Astrocyte (in vitro differentiated cells and primary cell): ENCODE measurements at regions not wholly inside any gene's neighbourhood (a gene's known extent, or its start where the extent isn't known, plus 50 kb on each side); places are given as distances from the start of the nearest gene placed in this dataset.
"Not testable (repeated sequence)": the region's sequence is repeated elsewhere in the genome, so short reads cannot be mapped to it uniquely, and the experiment has no call there.

Experiments
- DNase-seq: peaks from one replicate; pipeline ENCODE4 v3.0.0-alpha.2; 2010; ENCODE audit warnings: low read depth
- FAIRE-seq: peaks from 2 replicates; lab custom pipeline; 2011; peaks lifted over from hg19 to GRCh38; lab: Jason Lieb, UNC
- H2AFZ ChIP-seq: 2 replicates; pipeline ENCODE4 v1.6.0; 2012; ENCODE audit warnings: low read depth, low read length, inconsistent platforms
- H3K27ac ChIP-seq: 2 replicates; pipeline ENCODE4 v1.5.1; 2011; ENCODE audit warnings: low read depth, low read length, inconsistent platforms
- H3K27me3 ChIP-seq: 2 replicates; pipeline ENCODE4 v1.6.0; 2011; ENCODE audit warnings: low read length, inconsistent platforms; ENCODE audit not compliant: insufficient read depth
- H3K36me3 ChIP-seq: 2 replicates; pipeline ENCODE4 v1.5.1; 2011; ENCODE audit warnings: low read length, inconsistent platforms; ENCODE audit not compliant: insufficient read depth
- H3K4me1 ChIP-seq: 2 replicates; pipeline ENCODE4 v1.5.1; 2011; ENCODE audit warnings: low read length, inconsistent platforms; ENCODE audit not compliant: insufficient read depth
- H3K4me2 ChIP-seq: 2 replicates; pipeline ENCODE4 v1.6.0; 2012; ENCODE audit warnings: low read length, inconsistent platforms
- H3K4me3 ChIP-seq: 2 replicates; pipeline ENCODE4 v1.5.1; 2011; ENCODE audit warnings: low read depth, mild to moderate bottlenecking, low read length, inconsistent platforms; ENCODE audit not compliant: insufficient read depth
- H3K79me2 ChIP-seq: 2 replicates; pipeline ENCODE4 v1.6.0; 2012; ENCODE audit warnings: mild to moderate bottlenecking, low read length, inconsistent platforms; ENCODE audit not compliant: insufficient read depth
- H3K9ac ChIP-seq: 2 replicates; pipeline ENCODE4 v1.6.0; 2012; ENCODE audit warnings: mild to moderate bottlenecking, low read length, inconsistent platforms
- H3K9me3 ChIP-seq: 2 replicates; pipeline ENCODE4 v1.5.1; 2012; ENCODE audit warnings: low read depth, mild to moderate bottlenecking, low read length, inconsistent platforms; ENCODE audit not compliant: insufficient read depth
- H4K20me1 ChIP-seq: 2 replicates; pipeline ENCODE4 v1.6.0; 2012; ENCODE audit warnings: low read length, inconsistent platforms; ENCODE audit not compliant: insufficient read depth
- H3K27ac Mint-ChIP-seq: one replicate; pipeline ENCODE4 v1.8.0; 2021; ENCODE audit warnings: mild to moderate bottlenecking, mixed read lengths; ENCODE audit not compliant: unreplicated experiment
- H3K27me3 Mint-ChIP-seq: one replicate; pipeline ENCODE4 v1.8.0; 2021; ENCODE audit warnings: low read depth, mixed read lengths; ENCODE audit not compliant: unreplicated experiment
- H3K36me3 Mint-ChIP-seq: one replicate; pipeline ENCODE4 v1.8.0; 2021; ENCODE audit warnings: low read depth, mixed read lengths; ENCODE audit not compliant: unreplicated experiment
- H3K4me1 Mint-ChIP-seq: one replicate; pipeline ENCODE4 v1.8.0; 2021; ENCODE audit warnings: low read depth, mixed read lengths; ENCODE audit not compliant: unreplicated experiment
- H3K4me3 Mint-ChIP-seq: one replicate; pipeline ENCODE4 v1.8.0; 2021; ENCODE audit warnings: mild to moderate bottlenecking, moderate library complexity, mixed read lengths; ENCODE audit not compliant: unreplicated experiment
- H3K9me3 Mint-ChIP-seq: one replicate; pipeline ENCODE4 v1.8.0; 2021; ENCODE audit warnings: mild to moderate bottlenecking, mixed read lengths; ENCODE audit not compliant: unreplicated experiment
- CTCF ChIP-seq: IDR thresholded peaks from 2 replicates; pipeline ENCODE4 v1.5.1; 2011; ENCODE audit warnings: low read depth, mild to moderate bottlenecking, inconsistent platforms, low read length, moderate library complexity; ENCODE audit not compliant: insufficient read depth
- EZH2 ChIP-seq: IDR thresholded peaks from 2 replicates; pipeline ENCODE4 v1.6.1; 2012; ENCODE audit warnings: mild to moderate bottlenecking, low read length, inconsistent platforms; ENCODE audit not compliant: insufficient read depth

- Histone ChIP-seq H3K9ac (no peak overlapping the region), H3K4me2 (no peak overlapping the region), H3K27ac (no peak overlapping the region), H3K27me3 (no peaks in the 10 kb centered on the region), H2AFZ (no peak overlapping the region), H3K9me3 (no peaks in the 10 kb centered on the region), H3K36me3 (no peaks in the 10 kb centered on the region), H3K4me1 (no peaks in the 10 kb centered on the region), H3K79me2 (no peaks in the 10 kb centered on the region), H4K20me1 (no peaks in the 10 kb centered on the region), H3K4me3 (no peak overlapping the region)
- Mint-ChIP-seq H3K36me3 (no peaks in the 10 kb centered on the region), H3K4me3 (no peak overlapping the region), H3K9me3 (no peaks in the 10 kb centered on the region), H3K27ac (no peak overlapping the region), H3K27me3 (no peaks in the 10 kb centered on the region), H3K4me1 (no peaks in the 10 kb centered on the region)
- DNase-seq (no peak), FAIRE-seq (no peak)
- TF ChIP-seq CTCF (no peak), EZH2 (no peak)
Measured at GRCh38 chr9:106179191-106179590, 484.9 kb downstream of the TMEM38B start.

- peaks cover 13% of the 10 kb centered on the region for H3K9me3 Mint-ChIP-seq
- H3K9me3 ChIP-seq, DNase-seq, H3K36me3 ChIP-seq, H3K27me3 Mint-ChIP-seq, H3K27ac ChIP-seq, H3K9ac ChIP-seq, H3K27ac Mint-ChIP-seq, H3K79me2 ChIP-seq, H3K4me1 ChIP-seq, H3K4me1 Mint-ChIP-seq, H3K4me3 ChIP-seq, H3K27me3 ChIP-seq, H3K4me3 Mint-ChIP-seq, H3K36me3 Mint-ChIP-seq, FAIRE-seq, H4K20me1 ChIP-seq, H3K4me2 ChIP-seq, H2AFZ ChIP-seq: not testable (repeated sequence)
Measured at GRCh38 chr9:106203815-106204516, 509.6 kb downstream of the TMEM38B start.

- Histone ChIP-seq H3K4me1 (no peaks in the 10 kb centered on the region), H3K79me2 (no peaks in the 10 kb centered on the region), H3K36me3 (no peaks in the 10 kb centered on the region), H3K4me3 (no peak overlapping the region), H3K4me2 (no peak overlapping the region), H2AFZ (no peak overlapping the region), H3K27me3 (no peaks in the 10 kb centered on the region), H3K27ac (no peak overlapping the region), H3K9me3 (no peaks in the 10 kb centered on the region), H3K9ac (no peak overlapping the region), H4K20me1 (no peaks in the 10 kb centered on the region)
- Mint-ChIP-seq H3K27me3 (no peaks in the 10 kb centered on the region), H3K9me3 (peaks cover 6% of the 10 kb centered on the region), H3K36me3 (peaks cover 5% of the 10 kb centered on the region), H3K4me1 (no peaks in the 10 kb centered on the region), H3K4me3 (no peak overlapping the region), H3K27ac (no peak overlapping the region)
- TF ChIP-seq CTCF = no peak
- no peak for TF ChIP-seq EZH2
- DNase-seq = no peak
- no peak for FAIRE-seq
Measured at GRCh38 chr9:106207298-106207697, 513.0 kb downstream of the TMEM38B start.
